AG10803 (cell line): ENCODE measurements at regions not wholly inside any gene's neighbourhood (a gene's known extent, or its start where the extent isn't known, plus 50 kb on each side); places are given as distances from the start of the nearest gene placed in this dataset.
"Not testable (repeated sequence)": the region's sequence is repeated elsewhere in the genome, so short reads cannot be mapped to it uniquely, and the experiment has no call there.

ENCODE experiments used
- DNase-seq: peaks from one replicate; pipeline ENCODE4 v3.0.0; 2010; ENCODE audit warnings: low read depth
- H3K4me3 ChIP-seq: 2 replicates; pipeline ENCODE4 v1.5.1; 2011; ENCODE audit warnings: mild to moderate bottlenecking, low read length, control low read depth
- CTCF ChIP-seq: conservative IDR thresholded peaks from 2 replicates; pipeline ENCODE4 v1.5.1; 2011; ENCODE audit warnings: mild to moderate bottlenecking, low read length, control low read depth, inconsistent platforms

- no peak overlapping the region for H3K4me3 ChIP-seq
- no peak for TF ChIP-seq CTCF
- no peak for DNase-seq
Measured at GRCh38 chr11:116348226-116348625, 424.6 kb downstream of the BUD13 start.

DNA sequence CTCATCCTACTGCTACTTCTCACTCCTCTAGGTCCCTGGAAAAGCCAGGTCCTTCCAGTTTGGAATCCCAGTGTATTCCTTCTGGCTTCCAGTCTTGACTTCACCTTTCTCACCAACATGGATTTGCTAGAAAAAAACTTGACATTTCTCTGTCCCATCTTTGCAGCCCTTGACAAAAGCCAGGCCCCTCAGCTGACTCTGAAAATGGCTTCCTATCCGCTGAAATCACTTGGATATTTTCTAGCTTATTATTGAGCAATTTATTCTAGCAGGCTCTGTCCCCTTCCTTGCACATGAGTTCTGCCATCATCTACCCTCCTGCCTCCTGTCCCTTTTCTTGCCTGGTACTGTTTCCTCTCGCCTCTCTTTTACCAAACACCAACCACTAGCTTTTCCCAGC, 427.2 kb downstream of the BUD13 start:
- no peak overlapping the region for H3K4me3 ChIP-seq
- no peak for TF ChIP-seq CTCF
- no peak for DNase-seq

GRCh38 chr11:116344601-116345000, 428.2 kb downstream of the BUD13 start:
- H3K4me3 ChIP-seq, result no peak overlapping the region
- DNase-seq, result no peak
- TF ChIP-seq CTCF, result no peak

DNA sequence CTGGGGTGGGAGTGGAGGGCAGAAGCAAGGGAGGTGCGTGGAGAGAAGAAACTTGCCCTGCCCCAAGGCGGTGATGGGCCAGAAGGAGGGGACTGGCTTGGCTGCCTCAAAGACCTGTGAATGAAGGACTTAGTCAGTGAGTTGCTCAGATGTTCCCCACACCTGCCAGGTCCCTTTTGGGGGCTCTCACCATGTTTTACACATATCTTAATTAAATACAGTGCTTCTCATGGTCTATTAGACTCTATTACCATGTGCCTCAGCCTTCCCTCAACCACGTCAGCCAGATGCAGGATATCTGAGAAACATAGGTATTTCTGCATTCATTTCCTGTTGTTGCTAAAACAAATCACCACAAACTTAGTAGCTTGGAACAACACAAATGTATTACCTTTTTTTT, 429.5 kb downstream of the BUD13 start:
- no peak overlapping the region for H3K4me3 ChIP-seq
- no peak for DNase-seq
- no peak for TF ChIP-seq CTCF

GRCh38 chr11:116342148-116342547, 430.6 kb downstream of the BUD13 start:
- TF ChIP-seq CTCF, result no peak
- DNase-seq, result no peak
- H3K4me3 ChIP-seq, result no peak overlapping the region

GRCh38 chr11:116339306-116340098, 433.3 kb downstream of the BUD13 start:
- no peak overlapping the region for H3K4me3 ChIP-seq
- no peak for TF ChIP-seq CTCF
- no peak for DNase-seq

DNA sequence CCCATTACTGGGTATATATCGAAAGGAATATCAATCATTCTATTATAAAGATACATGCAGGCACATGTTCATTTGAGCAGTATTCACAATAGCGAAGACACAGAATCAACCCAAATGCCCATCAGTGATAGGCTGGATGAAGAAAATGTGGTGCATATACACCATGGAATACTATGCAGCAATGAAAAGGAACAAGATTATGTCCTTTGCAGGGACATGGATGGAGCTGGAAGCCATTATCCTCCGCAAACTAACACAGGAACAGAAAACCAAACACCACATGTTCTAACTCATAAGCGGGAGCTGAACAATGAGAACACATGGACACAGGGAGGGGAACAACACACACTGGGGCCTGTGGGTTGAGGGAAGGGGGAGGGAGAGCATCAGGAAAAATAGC, 434.3 kb downstream of the BUD13 start:
- not testable (repeated sequence) for DNase-seq, H3K4me3 ChIP-seq
